GM13976 (cell line): ENCODE measurements at regions not wholly inside any gene's neighbourhood (a gene's known extent, or its start where the extent isn't known, plus 50 kb on each side); places are given as distances from the start of the nearest gene placed in this dataset.

Experiments
- DNase-seq: peaks from one replicate; pipeline ENCODE4 v3.0.0; 2012; ENCODE audit warnings: low spot score
- CTCF ChIP-seq: IDR thresholded peaks from 2 replicates; pipeline ENCODE4 v1.5.1; 2012; ENCODE audit warnings: borderline replicate concordance, mild to moderate bottlenecking; ENCODE audit not compliant: insufficient read depth; ENCODE audit errors: extremely low read depth, missing control alignments, control extremely low read depth
- in situ Hi-C: fragments of 300-500 bp; cut with MboI; formaldehyde crosslinking; loops from one replicate; pipeline ENCODE4 v1.12.0; 2022; ENCODE audit warnings: low sequenced_read_pairs, mixed read lengths, inconsistent platforms; ENCODE audit not compliant: unreplicated experiment

GRCh38 chr16:86222965-86223551 lies 287.3 kb upstream of the FOXF1 start:
- no peak for TF ChIP-seq CTCF
- no peak for DNase-seq
- in situ Hi-C loops = no loop called here

GRCh38 chr16:86224126-86224525 lies 286.2 kb upstream of the FOXF1 start:
- TF ChIP-seq CTCF = no peak
- DNase-seq = no peak
- in situ Hi-C loops = no loop called here

- in situ Hi-C loops = no loop called here
- no peak for DNase-seq
- no peak for TF ChIP-seq CTCF
These were observed 285.7 kb upstream of the FOXF1 start for GRCh38 chr16:86224629-86225028.

GRCh38 chr16:86225905-86226371 lies 284.4 kb upstream of the FOXF1 start:
- in situ Hi-C loops = no loop called here
- DNase-seq = no peak
- TF ChIP-seq CTCF = no peak

- TF ChIP-seq CTCF = no peak
- DNase-seq = no peak
- in situ Hi-C loops = no loop called here
These were observed 283.3 kb upstream of the FOXF1 start for GRCh38 chr16:86227041-86227440.

- in situ Hi-C loops = no loop called here
- no peak for TF ChIP-seq CTCF
- DNase-seq = no peak
These were observed 282.5 kb upstream of the FOXF1 start for GRCh38 chr16:86227801-86228200.
